CD14-positive monocyte (primary cell): ENCODE measurements at regions not wholly inside any gene's neighbourhood (a gene's known extent, or its start where the extent isn't known, plus 50 kb on each side); places are given as distances from the start of the nearest gene placed in this dataset.
A peak's percentile ranks its signal among the peaks of the same experiment; 100 is the strongest.

Experiments used
- DNase-seq, 3 donors: peaks; one replicate each; pipeline ENCODE4 v3.0.0-alpha.2; 2011 to 2022
- H2AFZ ChIP-seq: 2 replicates; pipeline ENCODE4 v1.6.0; 2012; ENCODE audit warnings: mild to moderate bottlenecking, low read depth, low read length, inconsistent platforms; ENCODE audit not compliant: insufficient read depth, poor library complexity, severe bottlenecking
- H3K27ac ChIP-seq, 2 donors: 1 replicate in 1 of 2; 2 replicates in 1 of 2; pipeline ENCODE4 v1.5.1; 2012 to 2013; ENCODE audit warnings: low read length in 2 of 2, control low read depth in 1 of 2, inconsistent platforms in 1 of 2, low read depth in 1 of 2, mild to moderate bottlenecking in 1 of 2
- H3K27me3 ChIP-seq, 2 donors: one replicate each; pipeline versions ENCODE4 v1.6.0 to v1.6.1; 2011 to 2013; ENCODE audit warnings: low read length in 2 of 2; ENCODE audit not compliant: control insufficient read depth in 2 of 2, insufficient read depth in 2 of 2
- H3K36me3 ChIP-seq, 2 donors: replicated peaks in 1 of 2; 1 replicate in 1 of 2; 2 replicates in 1 of 2; pipeline versions ENCODE4 v1.5.1 to v1.6.1; 2012 to 2013; ENCODE audit warnings: low read length in 2 of 2, control low read depth in 1 of 2, inconsistent platforms in 1 of 2, mild to moderate bottlenecking in 1 of 2; ENCODE audit not compliant: insufficient read depth in 2 of 2, control insufficient read depth in 1 of 2
- H3K4me1 ChIP-seq, 2 donors: 1 replicate in 1 of 2; 2 replicates in 1 of 2; pipeline versions ENCODE4 v1.5.1 to v1.6.1; 2012 to 2013; ENCODE audit warnings: low read length in 2 of 2, control low read depth in 1 of 2, inconsistent platforms in 1 of 2, mild to moderate bottlenecking in 1 of 2, moderate library complexity in 1 of 2; ENCODE audit not compliant: insufficient read depth in 2 of 2, control insufficient read depth in 1 of 2
- H3K4me2 ChIP-seq: replicated peaks from 2 replicates; pipeline ENCODE3; 2012; ENCODE audit warnings: low read length, moderate library complexity, mild to moderate bottlenecking; ENCODE audit not compliant: poor library complexity, severe bottlenecking; ENCODE audit errors: extremely low read depth
- H3K4me3 ChIP-seq, 3 experiments: fragments of 200-600 bp in 1 of 3; sonication (generic) in 1 of 3; replicated peaks in 1 of 3; 1 replicate in 2 of 3; 2 replicates in 1 of 3; pipeline ENCODE4 v1.5.1; 2011 to 2013; ENCODE audit warnings: low read length in 3 of 3, mild to moderate bottlenecking in 3 of 3, control low read depth in 2 of 3, low read depth in 2 of 3, inconsistent platforms in 1 of 3, moderate library complexity in 1 of 3
- H3K79me2 ChIP-seq: 2 replicates; pipeline ENCODE4 v1.6.0; 2012; ENCODE audit warnings: mild to moderate bottlenecking, control low read depth, inconsistent platforms, low read length, moderate library complexity; ENCODE audit not compliant: insufficient read depth
- H3K9ac ChIP-seq: 2 replicates; pipeline ENCODE4 v1.6.0; 2017; ENCODE audit warnings: low read length, mild to moderate bottlenecking; ENCODE audit not compliant: insufficient read depth, poor library complexity, severe bottlenecking
- H3K9me3 ChIP-seq, 2 donors: replicated peaks in 1 of 2; 1 replicate in 1 of 2; 2 replicates in 1 of 2; pipeline versions ENCODE4 v1.5.1 to v1.6.1; 2012 to 2013; ENCODE audit warnings: low read length in 2 of 2, control low read depth in 1 of 2; ENCODE audit not compliant: control insufficient read depth in 1 of 2, insufficient read depth in 1 of 2
- H4K20me1 ChIP-seq: 2 replicates; pipeline ENCODE4 v1.6.0; 2012; ENCODE audit warnings: mild to moderate bottlenecking, low read length, control low read depth, moderate library complexity; ENCODE audit not compliant: insufficient read depth
- H3K27ac Mint-ChIP-seq, 7 donors: one replicate each; pipeline ENCODE4 v1.8.0; 2020; ENCODE audit warnings: mild to moderate bottlenecking in 7 of 7, mixed read lengths in 7 of 7, moderate library complexity in 6 of 7, inconsistent platforms in 2 of 7
- H3K27me3 Mint-ChIP-seq, 3 donors: one replicate each; pipeline ENCODE4 v1.8.0; 2021 to 2022; ENCODE audit warnings: low read depth in 3 of 3, mild to moderate bottlenecking in 3 of 3, mixed read lengths in 3 of 3, moderate library complexity in 3 of 3, inconsistent platforms in 1 of 3
- H3K36me3 Mint-ChIP-seq, 2 donors: one replicate each; pipeline ENCODE4 v1.8.0; 2020; ENCODE audit warnings: mixed read lengths in 2 of 2, inconsistent platforms in 1 of 2, mild to moderate bottlenecking in 1 of 2
- H3K4me1 Mint-ChIP-seq: one replicate; pipeline ENCODE4 v1.8.0; 2020; ENCODE audit warnings: mild to moderate bottlenecking, mixed read lengths
- H3K4me3 Mint-ChIP-seq, 2 donors: one replicate each; pipeline ENCODE4 v1.8.0; 2020; ENCODE audit warnings: mild to moderate bottlenecking in 2 of 2, mixed read lengths in 2 of 2, moderate library complexity in 1 of 2
- H3K9me3 Mint-ChIP-seq, 7 donors: one replicate each; pipeline ENCODE4 v1.8.0; 2020 to 2022; ENCODE audit warnings: mixed read lengths in 7 of 7, mild to moderate bottlenecking in 6 of 7, moderate library complexity in 6 of 7, inconsistent platforms in 2 of 7
- CTCF ChIP-seq: fragments of 200-600 bp; IDR thresholded peaks from one replicate; pipeline ENCODE4 v1.8.0; 2022; ENCODE audit warnings: antibody characterized with exemption, mild to moderate bottlenecking
- WGBS: methylation state at CpG from one replicate; pipeline ENCODE4 v1.1.5; 2013; ENCODE audit warnings: missing lambda C conversion rate; ENCODE audit not compliant: insufficient coverage; 5-methylcytosine and 5-hydroxymethylcytosine counted together
- intact Hi-C, 2 donors: fragments of 100-400 bp; cut with micrococcal nuclease; formaldehyde crosslinking; loops; one replicate each; pipeline versions ENCODE4 v1.15.0 to v1.15.1; 2023

GRCh38 chr17:68776451-68776850 lies 175.3 kb upstream of the FAM20A start:
- DNase-seq, result no peak
- no peak overlapping the region for H3K27ac Mint-ChIP-seq
- Histone ChIP-seq H3K36me3 (no peaks in the 10 kb centered on the region), H3K4me1 (peaks cover 2 to 4% of the 10 kb centered on the region in 2 donors), H3K9ac (no peak overlapping the region), H3K27me3 (no peaks in the 10 kb centered on the region), H3K9me3 (peaks cover 0 to 3% of the 10 kb centered on the region in 2 donors), H3K4me2 (no peak overlapping the region), H4K20me1 (no peaks in the 10 kb centered on the region), H3K4me3 (no peak overlapping the region), H2AFZ (peak overlapping the region; percentile 29), H3K79me2 (no peaks in the 10 kb centered on the region), H3K27ac (no peak overlapping the region)
- no peaks in the 10 kb centered on the region for H3K36me3 Mint-ChIP-seq
- intact Hi-C loops, result loop anchor here in 1 of 2 donors (5.0 to 10.0 kb wide), 2 partner anchors 461 to 618 kb away; no protein-coding TSS in a partner anchor
- H3K4me1 Mint-ChIP-seq, result peaks cover 25% of the 10 kb centered on the region
- no peak overlapping the region for H3K4me3 Mint-ChIP-seq
- whole genome bisulfite sequencing, result 100% methylated on average over 1 of the region's 3 CpGs
- H3K9me3 Mint-ChIP-seq, result peaks cover 0 to 3% (median 0%) of the 10 kb centered on the region in 7 donors
- TF ChIP-seq CTCF, result no peak
- H3K27me3 Mint-ChIP-seq, result peaks cover 0 to 3% (median 2%) of the 10 kb centered on the region in 3 donors

GRCh38 chr17:68775969-68776368 lies 174.8 kb upstream of the FAM20A start:
- Histone ChIP-seq H3K4me1 (peaks cover 2 to 4% of the 10 kb centered on the region in 2 donors), H3K9ac (no peak overlapping the region), H3K27me3 (no peaks in the 10 kb centered on the region), H3K79me2 (no peaks in the 10 kb centered on the region), H3K27ac (no peak overlapping the region), H2AFZ (no peak overlapping the region), H3K4me2 (no peak overlapping the region), H3K9me3 (peaks cover 0 to 3% of the 10 kb centered on the region in 2 donors), H3K36me3 (no peaks in the 10 kb centered on the region), H4K20me1 (no peaks in the 10 kb centered on the region), H3K4me3 (no peak overlapping the region)
- intact Hi-C loops, result loop anchor here in 1 of 2 donors (5.0 to 10.0 kb wide), 2 partner anchors 461 to 619 kb away; no protein-coding TSS in a partner anchor
- Mint-ChIP-seq H3K9me3 (peaks cover 0 to 3% (median 0%) of the 10 kb centered on the region in 7 donors), H3K36me3 (no peaks in the 10 kb centered on the region), H3K4me1 (peaks cover 25% of the 10 kb centered on the region), H3K4me3 (no peak overlapping the region), H3K27me3 (peaks cover 0 to 3% (median 2%) of the 10 kb centered on the region in 3 donors), H3K27ac (no peak overlapping the region)
- no peak for TF ChIP-seq CTCF
- no peak for DNase-seq
- WGBS, result no CpG with 5 or more reads among the region's 2 CpGs
